Body of pancreas (tissue), 4 donors: ENCODE measurements at regions not wholly inside any gene's neighbourhood (a gene's known extent, or its start where the extent isn't known, plus 50 kb on each side); places are given as distances from the start of the nearest gene placed in this dataset.

Source experiments
- ATAC-seq: fragments of 150-250 bp; one replicate; pipeline ENCODE4 v1.9.1; 2016
- DNase-seq, 4 donors: peaks; one replicate each; pipeline ENCODE4 v3.0.0-alpha.2; 2019
- H3K27ac ChIP-seq, 4 donors: fragments of 200-600 bp; sonication (generic); 1 replicate in 3 of 4; 2 replicates in 1 of 4; pipeline versions ENCODE4 v1.5.1 to v1.6.1; 2016 to 2019; ENCODE audit warnings: mild to moderate bottlenecking in 1 of 4, mixed read lengths in 1 of 4, moderate library complexity in 1 of 4
- H3K27me3 ChIP-seq, 2 donors: fragments of 200-600 bp; sonication (generic); one replicate each; pipeline ENCODE4 v1.6.0; 2016; ENCODE audit warnings: mild to moderate bottlenecking in 1 of 2
- H3K36me3 ChIP-seq, 2 donors: fragments of 200-600 bp; sonication (generic); replicated peaks in 1 of 2; 2 replicates each; pipeline ENCODE4 v1.5.1; 2016; ENCODE audit warnings: low read depth in 2 of 2; ENCODE audit not compliant: insufficient read depth in 1 of 2
- H3K4me1 ChIP-seq: fragments of 200-600 bp; sonication (generic); one replicate; pipeline ENCODE4 v1.6.0; 2016
- H3K4me3 ChIP-seq, 2 donors: fragments of 200-600 bp; sonication (generic); 1 replicate in 1 of 2; 2 replicates in 1 of 2; pipeline ENCODE4 v1.5.1; 2016 to 2019
- H3K9me3 ChIP-seq, 3 donors: fragments of 200-600 bp; sonication (generic); 1 replicate in 2 of 3; 2 replicates in 1 of 3; pipeline ENCODE4 v1.5.1; 2016
- CTCF ChIP-seq, 7 experiments: fragments of 450-650 bp in 4 of 7; fragments of 200-600 bp in 3 of 7; sonication (generic) in 3 of 7; IDR thresholded peaks; one replicate each; pipeline ENCODE4 v1.5.1; 2016 to 2019; ENCODE audit warnings: antibody characterized with exemption in 7 of 7
- POLR2A ChIP-seq, 3 donors: fragments of 450-650 bp; IDR thresholded peaks; one replicate each; pipeline ENCODE4 v1.6.1; 2016; ENCODE audit warnings: antibody characterized with exemption in 3 of 3, mild to moderate bottlenecking in 2 of 3
- WGBS, 2 donors: methylation state at CpG; one replicate each; pipeline ENCODE4 v1.1.5; 2017; 5-methylcytosine and 5-hydroxymethylcytosine counted together
- intact Hi-C: fragments of 100-400 bp; cut with DNase I; formaldehyde crosslinking; loops from one replicate; pipeline ENCODE4 v1.15.1; 2023

DNA sequence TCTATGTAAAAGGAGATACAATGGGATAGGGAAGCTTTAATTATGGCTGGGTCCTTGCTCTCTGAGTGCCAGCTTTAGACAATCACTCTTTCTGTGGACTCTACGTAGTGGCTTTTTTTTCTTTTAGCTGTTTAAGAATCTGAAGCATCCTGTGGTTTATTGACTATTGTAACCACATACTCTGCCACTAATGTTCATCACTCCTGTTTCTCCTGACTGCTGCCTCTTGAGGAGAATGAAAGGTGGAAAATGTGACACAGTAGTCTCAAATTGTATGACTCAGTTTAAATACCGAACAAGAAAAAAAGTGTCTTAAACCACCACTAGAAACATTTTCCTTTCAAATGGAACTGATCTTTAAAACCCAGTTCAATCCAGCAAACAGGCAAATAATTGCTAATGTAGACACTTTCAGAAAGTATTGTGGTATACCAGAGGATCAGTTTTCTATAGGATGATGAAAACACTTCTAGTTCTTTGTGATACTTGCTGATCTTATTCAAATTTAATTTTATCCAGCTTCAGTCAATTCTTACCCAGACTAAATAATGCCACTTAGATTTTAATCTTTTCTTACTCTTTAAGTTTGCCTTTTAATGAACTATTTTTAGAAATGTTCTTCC, 302.7 kb upstream of the PMFBP1 start:
- Histone ChIP-seq H3K36me3 (no peaks in the 10 kb centered on the region), H3K27me3 (no peaks in the 10 kb centered on the region), H3K9me3 (no peaks in the 10 kb centered on the region), H3K4me1 (no peaks in the 10 kb centered on the region), H3K27ac (no peak overlapping the region), H3K4me3 (no peak overlapping the region)
- WGBS, 2 donors: 72 to 82% methylated on average over 2 of the region's 2 CpGs
- ATAC-seq (no peak), DNase-seq (no peak)
- intact Hi-C loops: loop anchor here (10.0 kb wide), 1 partner anchor 350 kb away; no protein-coding TSS in a partner anchor
- TF ChIP-seq CTCF (IDR thresholded peaks at IDR 0.05) (no peak), POLR2A (IDR thresholded peaks at IDR 0.05) (no peak)

DNA sequence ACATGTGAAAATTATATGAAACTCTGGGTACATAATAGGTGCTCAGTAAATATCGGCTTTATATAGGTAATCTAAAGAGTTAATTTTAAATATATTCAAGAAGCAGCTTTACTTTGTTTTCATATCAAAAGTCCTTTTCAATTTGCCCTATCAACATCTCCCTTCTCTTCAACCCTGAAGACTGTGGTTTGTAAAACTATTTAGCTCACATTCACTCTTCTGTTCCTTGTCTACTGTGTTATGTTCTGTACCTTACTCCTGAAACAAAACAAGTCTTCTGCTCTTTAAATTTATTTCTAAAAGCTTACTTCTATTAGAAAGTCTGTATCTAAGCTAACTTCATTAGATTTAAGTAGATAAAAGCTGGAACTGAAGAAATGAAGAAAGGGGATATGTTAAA, 301.7 kb upstream of the PMFBP1 start:
- intact Hi-C loops: loop anchor here (10.0 kb wide), 1 partner anchor 349 kb away; no protein-coding TSS in a partner anchor
- Histone ChIP-seq H3K4me3 (no peak overlapping the region), H3K4me1 (no peaks in the 10 kb centered on the region), H3K36me3 (no peaks in the 10 kb centered on the region), H3K27me3 (no peaks in the 10 kb centered on the region), H3K27ac (no peak overlapping the region), H3K9me3 (no peaks in the 10 kb centered on the region)
- WGBS, 2 donors: 94 to 95% methylated on average over 1 of the region's 1 CpG
- TF ChIP-seq POLR2A (IDR thresholded peaks at IDR 0.05): no peak
- DNase-seq: no peak
- no peak for ATAC-seq

GRCh38 chr16:72471317-72471924, 299.5 kb upstream of the PMFBP1 start:
- Histone ChIP-seq H3K4me3 (no peak overlapping the region), H3K4me1 (no peaks in the 10 kb centered on the region), H3K27me3 (no peaks in the 10 kb centered on the region), H3K36me3 (no peaks in the 10 kb centered on the region), H3K27ac (no peak overlapping the region), H3K9me3 (no peaks in the 10 kb centered on the region)
- intact Hi-C loops: loop anchor here (10.0 kb wide), 1 partner anchor 347 kb away; no protein-coding TSS in a partner anchor
- ATAC-seq (no peak), DNase-seq (no peak)
- WGBS, 2 donors: 92% methylated on average over 12 of the region's 12 CpGs
- TF ChIP-seq POLR2A (IDR thresholded peaks at IDR 0.05) (no peak), CTCF (IDR thresholded peaks at IDR 0.05) (no peak)

GRCh38 chr16:72470541-72470940, 298.6 kb upstream of the PMFBP1 start:
- intact Hi-C loops: loop anchor here (10.0 kb wide), 1 partner anchor 346 kb away; no protein-coding TSS in a partner anchor
- no peak overlapping the region for H3K27ac ChIP-seq
- WGBS, 2 donors: 83 to 90% methylated on average over 4 of the region's 4 CpGs
- no peaks in the 10 kb centered on the region for H3K36me3 ChIP-seq
- no peaks in the 10 kb centered on the region for H3K27me3 ChIP-seq
- TF ChIP-seq CTCF (IDR thresholded peaks at IDR 0.05): no peak
- TF ChIP-seq POLR2A (IDR thresholded peaks at IDR 0.05): no peak
- H3K9me3 ChIP-seq: no peaks in the 10 kb centered on the region
- H3K4me1 ChIP-seq: no peaks in the 10 kb centered on the region
- ATAC-seq (no peak), DNase-seq (no peak)
- H3K4me3 ChIP-seq: no peak overlapping the region

DNA sequence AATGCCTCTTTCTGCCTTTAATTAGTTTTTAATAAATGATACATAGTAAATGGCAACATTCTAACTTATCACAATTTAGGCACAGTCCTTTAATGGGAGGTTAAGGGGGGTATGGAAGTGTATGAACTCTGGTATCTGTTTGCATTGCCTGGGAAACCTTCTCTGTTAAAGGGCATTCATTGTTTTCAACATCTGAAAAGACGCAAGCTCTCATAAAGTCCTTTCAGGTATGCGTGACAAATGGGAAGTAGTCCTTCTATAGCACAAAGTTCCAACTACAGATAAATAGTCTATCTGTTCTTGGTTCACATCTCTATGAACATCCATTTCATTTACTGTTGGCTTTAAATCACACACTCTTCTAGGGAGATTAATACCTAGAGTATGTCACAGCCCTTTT, 298.0 kb upstream of the PMFBP1 start:
- intact Hi-C loops: loop anchor here (10.0 kb wide), 2 partner anchors 225 to 345 kb away; no protein-coding TSS in a partner anchor
- Histone ChIP-seq H3K27me3 (no peaks in the 10 kb centered on the region), H3K9me3 (no peaks in the 10 kb centered on the region), H3K4me3 (no peak overlapping the region), H3K27ac (no peak overlapping the region), H3K4me1 (no peaks in the 10 kb centered on the region), H3K36me3 (no peaks in the 10 kb centered on the region)
- TF ChIP-seq CTCF (IDR thresholded peaks at IDR 0.05): no peak
- WGBS, 2 donors: 86 to 91% methylated on average over 2 of the region's 2 CpGs
- DNase-seq: no peak
- ATAC-seq: no peak
